Lung (tissue), 11 donors: ENCODE measurements at regions not wholly inside any gene's neighbourhood (a gene's known extent, or its start where the extent isn't known, plus 50 kb on each side); places are given as distances from the start of the nearest gene placed in this dataset.

Source experiments
- ATAC-seq: fragments of 200-7000 bp; cut with Tn5 transposase; one replicate; pipeline ENCODE4 v1.9.1; 2020; ENCODE audit warnings: moderate number of reproducible peaks; ENCODE audit not compliant: insufficient read depth, low FRiP score
- DNase-seq, 3 donors: peaks; one replicate each; pipeline ENCODE4 v3.0.0-alpha.2; 2013 to 2017
- H3K27ac ChIP-seq, 2 donors: one replicate each; pipeline ENCODE4 v1.5.1; 2013; ENCODE audit warnings: mild to moderate bottlenecking in 2 of 2, moderate library complexity in 2 of 2, control low read depth in 1 of 2, inconsistent platforms in 1 of 2, low read depth in 1 of 2, low read length in 1 of 2
- H3K27me3 ChIP-seq, 3 donors: one replicate each; pipeline ENCODE4 v1.5.1; 2013; ENCODE audit warnings: low read length in 2 of 3; ENCODE audit not compliant: control insufficient read depth in 3 of 3, insufficient read depth in 3 of 3
- H3K36me3 ChIP-seq, 4 donors: one replicate each; pipeline ENCODE4 v1.5.1; 2013; ENCODE audit warnings: low read length in 4 of 4, mild to moderate bottlenecking in 1 of 4, moderate library complexity in 1 of 4; ENCODE audit not compliant: control insufficient read depth in 4 of 4, insufficient read depth in 4 of 4
- H3K4me1 ChIP-seq, 5 donors: one replicate each; pipeline ENCODE4 v1.5.1; 2013; ENCODE audit warnings: low read length in 5 of 5, mild to moderate bottlenecking in 2 of 5, moderate library complexity in 1 of 5; ENCODE audit not compliant: control insufficient read depth in 5 of 5, insufficient read depth in 5 of 5
- H3K4me3 ChIP-seq: one replicate; pipeline ENCODE4 v1.5.1; 2013; ENCODE audit warnings: mild to moderate bottlenecking, control low read depth, moderate library complexity
- H3K9ac ChIP-seq, 2 donors: one replicate each; pipeline ENCODE4 v1.5.1; 2013; ENCODE audit warnings: low read length in 2 of 2, control low read depth in 1 of 2; ENCODE audit not compliant: insufficient read depth in 1 of 2
- H3K9me3 ChIP-seq, 4 donors: one replicate each; pipeline ENCODE4 v1.5.1; 2013; ENCODE audit warnings: low read length in 3 of 4, mild to moderate bottlenecking in 1 of 4, moderate library complexity in 1 of 4; ENCODE audit not compliant: control insufficient read depth in 4 of 4, insufficient read depth in 3 of 4
- WGBS, 2 donors: extraction: QIAGEN DNeasy Blood & Tissue Kit; methylation state at CpG; one replicate each; pipeline ENCODE4 v1.1.7; 2013; 5-methylcytosine and 5-hydroxymethylcytosine counted together
- TF ChIP-seq, protein P1 (sequence below): IDR thresholded peaks from 2 replicates; pipeline ENCODE4 v1.5.1; 2012; ENCODE audit warnings: mild to moderate bottlenecking; ENCODE audit errors: control extremely low read depth, extremely low read depth
- donor health status: control.
- donor health status: control.
- donor health status: Bipolar disorder and iron deficiency.
- donor health status: healthy.
- donor health status: DM: yes; HTN: yes; CAD: no.

DNA sequence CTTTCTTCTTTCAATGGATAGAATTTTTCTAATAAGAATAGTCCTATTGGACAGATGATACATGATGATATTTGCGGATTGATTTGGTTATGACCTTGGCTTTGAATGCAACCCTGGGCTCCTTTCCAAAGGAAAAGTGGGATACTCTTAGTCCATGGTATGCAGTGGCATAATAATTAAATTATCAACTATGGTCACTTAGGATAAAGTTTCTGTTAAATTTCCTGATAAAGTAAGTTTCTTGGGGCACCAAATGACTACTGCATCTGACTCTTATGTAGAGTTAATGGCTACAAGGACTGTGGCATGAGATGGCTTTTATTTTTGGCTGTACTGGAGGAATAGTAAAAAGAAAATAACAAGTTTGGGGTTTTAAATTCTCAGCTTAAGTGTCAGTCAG is 126.7 kb downstream of the QPCT start:
- 97 to 98% methylated on average over 1 of the region's 1 CpG for WGBS, 2 donors
- no peaks in the 10 kb centered on the region for H3K9me3 ChIP-seq
- no peaks in the 10 kb centered on the region for H3K36me3 ChIP-seq

GRCh38 chr2:37471994-37472393 is 127.6 kb downstream of the QPCT start:
- H3K36me3 ChIP-seq: no peaks in the 10 kb centered on the region
- no peaks in the 10 kb centered on the region for H3K27me3 ChIP-seq
- no peak overlapping the region for H3K9ac ChIP-seq
- TF ChIP-seq, protein P1, sequence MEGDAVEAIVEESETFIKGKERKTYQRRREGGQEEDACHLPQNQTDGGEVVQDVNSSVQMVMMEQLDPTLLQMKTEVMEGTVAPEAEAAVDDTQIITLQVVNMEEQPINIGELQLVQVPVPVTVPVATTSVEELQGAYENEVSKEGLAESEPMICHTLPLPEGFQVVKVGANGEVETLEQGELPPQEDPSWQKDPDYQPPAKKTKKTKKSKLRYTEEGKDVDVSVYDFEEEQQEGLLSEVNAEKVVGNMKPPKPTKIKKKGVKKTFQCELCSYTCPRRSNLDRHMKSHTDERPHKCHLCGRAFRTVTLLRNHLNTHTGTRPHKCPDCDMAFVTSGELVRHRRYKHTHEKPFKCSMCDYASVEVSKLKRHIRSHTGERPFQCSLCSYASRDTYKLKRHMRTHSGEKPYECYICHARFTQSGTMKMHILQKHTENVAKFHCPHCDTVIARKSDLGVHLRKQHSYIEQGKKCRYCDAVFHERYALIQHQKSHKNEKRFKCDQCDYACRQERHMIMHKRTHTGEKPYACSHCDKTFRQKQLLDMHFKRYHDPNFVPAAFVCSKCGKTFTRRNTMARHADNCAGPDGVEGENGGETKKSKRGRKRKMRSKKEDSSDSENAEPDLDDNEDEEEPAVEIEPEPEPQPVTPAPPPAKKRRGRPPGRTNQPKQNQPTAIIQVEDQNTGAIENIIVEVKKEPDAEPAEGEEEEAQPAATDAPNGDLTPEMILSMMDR: no peak
- H3K4me1 ChIP-seq: peaks cover 0 to 16% (median 4%) of the 10 kb centered on the region in 5 donors
- H3K9me3 ChIP-seq: no peaks in the 10 kb centered on the region
- DNase-seq (no peak), ATAC-seq (no peak)
- 40 to 49% methylated on average over 1 of the region's 1 CpG for whole genome bisulfite sequencing, 2 donors
- H3K27ac ChIP-seq: no peak overlapping the region
- H3K4me3 ChIP-seq: no peak overlapping the region

More for the DNA sequence above, 126.7 kb downstream of the QPCT start:
- no peak overlapping the region for H3K4me3 ChIP-seq
- no peaks in the 10 kb centered on the region for H3K27me3 ChIP-seq
- ATAC-seq: no peak
- H3K4me1 ChIP-seq: peaks cover 0 to 15% (median 4%) of the 10 kb centered on the region in 5 donors
- TF ChIP-seq, protein P1: no peak
- H3K9ac ChIP-seq: no peak overlapping the region
- no peak overlapping the region for H3K27ac ChIP-seq
- DNase-seq: no peak

- Histone ChIP-seq H3K4me1 (peaks cover 0 to 16% (median 4%) of the 10 kb centered on the region in 5 donors), H3K9me3 (no peaks in the 10 kb centered on the region), H3K4me3 (no peak overlapping the region), H3K27ac (no peak overlapping the region), H3K9ac (no peak overlapping the region), H3K27me3 (no peaks in the 10 kb centered on the region), H3K36me3 (no peaks in the 10 kb centered on the region)
- DNase-seq: peak; percentile 65 to 75 (median 69)
- peak; percentile 55 for ATAC-seq
- 38 to 64% methylated on average over 2 of the region's 2 CpGs for WGBS, 2 donors
- TF ChIP-seq, protein P1: no peak
Observed at GRCh38 chr2:37472959-37473358, 128.5 kb downstream of the QPCT start.

- H3K4me1 ChIP-seq: peaks cover 0 to 16% (median 3%) of the 10 kb centered on the region in 5 donors
- 69 to 89% methylated on average over 4 of the region's 4 CpGs for WGBS, 2 donors
- no peak overlapping the region for H3K9ac ChIP-seq
- H3K9me3 ChIP-seq: no peaks in the 10 kb centered on the region
- TF ChIP-seq, protein P1: no peak
- DNase-seq: no peak
- H3K27ac ChIP-seq: no peak overlapping the region
- no peaks in the 10 kb centered on the region for H3K36me3 ChIP-seq
- H3K4me3 ChIP-seq: no peak overlapping the region
- ATAC-seq: no peak
- no peaks in the 10 kb centered on the region for H3K27me3 ChIP-seq
Observed at GRCh38 chr2:37476411-37476810, 132.0 kb downstream of the QPCT start.
